ENCODE measurements at regions not wholly inside any gene's neighbourhood (a gene's known extent, or its start where the extent isn't known, plus 50 kb on each side); places are given as distances from the start of the nearest gene placed in this dataset.

GRCh38 chr16:56063111-56063510 is 128.2 kb upstream of the GNAO1 start:
- no peak for TF ChIP-seq RAD21 (IDR thresholded peaks at IDR 0.05; ENCODE audit: low read depth)
- no peak for TF ChIP-seq MAX (IDR thresholded peaks at IDR 0.05)
- TF ChIP-seq FOXM1 (IDR thresholded peaks at IDR 0.05; ENCODE audit: borderline replicate concordance, low read depth): no peak
- TF ChIP-seq TAF1 (IDR thresholded peaks at IDR 0.05; ENCODE audit: low read depth): no peak
- no peak for TF ChIP-seq REST (IDR thresholded peaks at IDR 0.05; ENCODE audit: low read depth)
- TF ChIP-seq TEAD4 (IDR thresholded peaks at IDR 0.05): no peak
- no peak for TF ChIP-seq TCF12 (IDR thresholded peaks at IDR 0.05; ENCODE audit: low read depth)

Data from Ishikawa (cell line).